ENCODE measurements at regions not wholly inside any gene's neighbourhood (a gene's known extent, or its start where the extent isn't known, plus 50 kb on each side); places are given as distances from the start of the nearest gene placed in this dataset.
"Not testable (repeated sequence)": the region's sequence is repeated elsewhere in the genome, so short reads cannot be mapped to it uniquely, and the experiment has no call there.

DNA sequence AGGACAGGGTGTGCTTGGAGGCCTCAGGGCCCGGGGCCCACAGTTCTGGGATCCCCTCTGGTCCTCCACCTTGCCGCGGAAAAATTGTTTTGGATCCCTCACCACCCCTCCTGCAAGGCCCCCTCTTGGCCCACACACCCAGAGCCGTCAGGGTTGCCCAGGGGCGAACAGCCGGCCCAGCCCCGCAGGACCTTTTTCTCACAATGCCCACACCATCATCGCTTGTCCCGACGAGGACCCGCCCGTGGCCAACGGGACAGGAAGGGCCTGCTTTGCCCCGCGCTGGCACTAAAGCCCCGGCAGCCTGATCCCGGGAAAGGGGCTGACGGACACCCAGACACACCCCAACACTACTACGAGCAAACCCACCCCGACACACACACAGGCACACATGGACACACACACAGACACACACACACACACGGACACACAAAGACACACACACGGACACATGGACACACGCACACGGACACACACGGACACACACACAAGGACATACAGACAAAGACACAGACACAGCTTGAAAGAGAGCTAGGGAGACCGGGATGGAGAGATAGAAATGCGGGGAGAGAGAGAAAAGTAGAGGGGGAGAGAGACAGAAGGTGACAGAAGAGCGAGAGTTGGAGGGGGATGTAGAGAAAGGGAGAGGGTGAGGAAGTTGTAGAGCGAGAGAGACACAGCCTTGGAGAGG, 1493.5 kb upstream of the DEFB115 start:
- no peak overlapping the region for H3K4me3 ChIP-seq (ENCODE audit: insufficient read depth, low read length)
- DNase-seq (ENCODE audit: insufficient read length, low spot score, missing footprints): no peak
- TF ChIP-seq CTCF (IDR thresholded peaks at IDR 0.05; ENCODE audit: extremely low read depth, low read depth, low read length): no peak
- no peak overlapping the region for H2AFZ ChIP-seq (ENCODE audit: low read length)
- no peak overlapping the region for H3K4me2 ChIP-seq (ENCODE audit: insufficient read depth, low read length)
- no peaks in the 10 kb centered on the region for H4K20me1 ChIP-seq (ENCODE audit: insufficient read depth, low read length)
- no peaks in the 10 kb centered on the region for H3K79me2 ChIP-seq (ENCODE audit: insufficient read depth, low read length)
- no peak overlapping the region for H3K27ac ChIP-seq (ENCODE audit: low read depth, low read length)
- no peaks in the 10 kb centered on the region for H3K9me3 ChIP-seq (ENCODE audit: low read depth, low read length)
- no peaks in the 10 kb centered on the region for H3K4me1 ChIP-seq (ENCODE audit: insufficient read depth, low read length)
- H3K27me3 ChIP-seq (ENCODE audit: insufficient read depth, low read length): no peaks in the 10 kb centered on the region
- H3K36me3 ChIP-seq (ENCODE audit: insufficient read depth, low read length): no peaks in the 10 kb centered on the region

GRCh38 chr20:29764922-29765610, 1492.4 kb upstream of the DEFB115 start:
- not testable (repeated sequence) for H3K36me3 ChIP-seq (ENCODE audit: insufficient read depth, low read length); H3K27me3 ChIP-seq (ENCODE audit: insufficient read depth, low read length); H3K4me3 ChIP-seq (ENCODE audit: insufficient read depth, low read length); H4K20me1 ChIP-seq (ENCODE audit: insufficient read depth, low read length); H3K9me3 ChIP-seq (ENCODE audit: low read depth, low read length); H2AFZ ChIP-seq (ENCODE audit: low read length); H3K27ac ChIP-seq (ENCODE audit: low read depth, low read length); H3K79me2 ChIP-seq (ENCODE audit: insufficient read depth, low read length); H3K4me1 ChIP-seq (ENCODE audit: insufficient read depth, low read length); H3K4me2 ChIP-seq (ENCODE audit: insufficient read depth, low read length)
- peak; percentile 55 for DNase-seq (ENCODE audit: insufficient read length, low spot score, missing footprints)

DNA sequence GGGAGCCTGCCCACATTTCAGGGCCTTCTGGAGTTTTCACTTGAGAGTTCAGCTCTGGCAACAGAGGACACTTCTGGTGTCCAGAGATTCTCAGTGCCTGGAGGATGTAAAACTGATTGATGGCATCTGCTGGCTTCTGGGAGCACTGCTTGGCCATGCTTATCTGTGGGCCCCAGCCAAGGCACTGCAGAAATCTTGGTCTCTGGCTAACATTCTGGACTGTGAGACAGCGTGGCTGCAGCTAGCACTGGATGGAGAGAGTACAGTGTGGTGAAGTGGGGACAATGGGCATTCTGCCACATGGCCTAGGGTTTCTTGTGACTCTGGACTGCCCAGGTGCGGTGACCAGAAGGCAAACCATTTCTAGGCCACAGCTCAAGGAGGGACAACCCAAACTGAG, 1479.4 kb upstream of the DEFB115 start:
- not testable (repeated sequence) for DNase-seq (ENCODE audit: insufficient read length, low spot score, missing footprints); H3K27ac ChIP-seq (ENCODE audit: low read depth, low read length); H2AFZ ChIP-seq (ENCODE audit: low read length); H3K4me3 ChIP-seq (ENCODE audit: insufficient read depth, low read length); H3K9me3 ChIP-seq (ENCODE audit: low read depth, low read length); H3K27me3 ChIP-seq (ENCODE audit: insufficient read depth, low read length); H3K4me2 ChIP-seq (ENCODE audit: insufficient read depth, low read length); H3K4me1 ChIP-seq (ENCODE audit: insufficient read depth, low read length); H4K20me1 ChIP-seq (ENCODE audit: insufficient read depth, low read length); H3K36me3 ChIP-seq (ENCODE audit: insufficient read depth, low read length); H3K79me2 ChIP-seq (ENCODE audit: insufficient read depth, low read length)

GRCh38 chr20:29781217-29781616, 1476.2 kb upstream of the DEFB115 start:
- H4K20me1 ChIP-seq (ENCODE audit: insufficient read depth, low read length); H3K79me2 ChIP-seq (ENCODE audit: insufficient read depth, low read length); H3K4me2 ChIP-seq (ENCODE audit: insufficient read depth, low read length); H3K4me3 ChIP-seq (ENCODE audit: insufficient read depth, low read length); H3K27ac ChIP-seq (ENCODE audit: low read depth, low read length); H3K36me3 ChIP-seq (ENCODE audit: insufficient read depth, low read length); H3K4me1 ChIP-seq (ENCODE audit: insufficient read depth, low read length); H3K27me3 ChIP-seq (ENCODE audit: insufficient read depth, low read length); H3K9me3 ChIP-seq (ENCODE audit: low read depth, low read length); H2AFZ ChIP-seq (ENCODE audit: low read length); DNase-seq (ENCODE audit: insufficient read length, low spot score, missing footprints): not testable (repeated sequence)

- not testable (repeated sequence) for DNase-seq (ENCODE audit: insufficient read length, low spot score, missing footprints); H3K4me3 ChIP-seq (ENCODE audit: insufficient read depth, low read length); H3K27ac ChIP-seq (ENCODE audit: low read depth, low read length); H3K36me3 ChIP-seq (ENCODE audit: insufficient read depth, low read length); H4K20me1 ChIP-seq (ENCODE audit: insufficient read depth, low read length); H3K4me2 ChIP-seq (ENCODE audit: insufficient read depth, low read length); H3K27me3 ChIP-seq (ENCODE audit: insufficient read depth, low read length); H2AFZ ChIP-seq (ENCODE audit: low read length); H3K4me1 ChIP-seq (ENCODE audit: insufficient read depth, low read length); H3K79me2 ChIP-seq (ENCODE audit: insufficient read depth, low read length); H3K9me3 ChIP-seq (ENCODE audit: low read depth, low read length)
These were observed 1475.6 kb upstream of the DEFB115 start for GRCh38 chr20:29781891-29782290.

GRCh38 chr20:29787456-29787855, 1470.0 kb upstream of the DEFB115 start:
- not testable (repeated sequence) for H3K27ac ChIP-seq (ENCODE audit: low read depth, low read length); H3K4me1 ChIP-seq (ENCODE audit: insufficient read depth, low read length); H3K36me3 ChIP-seq (ENCODE audit: insufficient read depth, low read length); H4K20me1 ChIP-seq (ENCODE audit: insufficient read depth, low read length); H3K4me3 ChIP-seq (ENCODE audit: insufficient read depth, low read length); H3K9me3 ChIP-seq (ENCODE audit: low read depth, low read length); H3K79me2 ChIP-seq (ENCODE audit: insufficient read depth, low read length); DNase-seq (ENCODE audit: insufficient read length, low spot score, missing footprints); H2AFZ ChIP-seq (ENCODE audit: low read length); H3K27me3 ChIP-seq (ENCODE audit: insufficient read depth, low read length); H3K4me2 ChIP-seq (ENCODE audit: insufficient read depth, low read length)
